ENCODE measurements at regions not wholly inside any gene's neighbourhood (a gene's known extent, or its start where the extent isn't known, plus 50 kb on each side); places are given as distances from the start of the nearest gene placed in this dataset.
A peak's percentile ranks its signal among the peaks of the same experiment; 100 is the strongest.
"Not testable (repeated sequence)": the region's sequence is repeated elsewhere in the genome, so short reads cannot be mapped to it uniquely, and the experiment has no call there.

GRCh38 chr2:156005531-156005930 lies 327.0 kb downstream of the NR4A2 start:
- DNase-seq (ENCODE audit: low read depth), result no peak

- DNase-seq (ENCODE audit: low read depth), result no peak
Observed at GRCh38 chr2:156004459-156004858, 328.1 kb downstream of the NR4A2 start.

GRCh38 chr2:156003780-156004179 lies 328.7 kb downstream of the NR4A2 start:
- no peak for DNase-seq (ENCODE audit: low read depth)

GRCh38 chr2:156001851-156002250 lies 330.7 kb downstream of the NR4A2 start:
- DNase-seq (ENCODE audit: low read depth), result no peak

GRCh38 chr2:155997538-155997937 lies 335.0 kb downstream of the NR4A2 start:
- no peak for DNase-seq (ENCODE audit: low read depth)

- DNase-seq (ENCODE audit: low read depth), result no peak
Observed at GRCh38 chr2:155994315-155994714, 338.2 kb downstream of the NR4A2 start.

GRCh38 chr2:155983845-155984244 lies 348.7 kb downstream of the NR4A2 start:
- no peak for DNase-seq (ENCODE audit: low read depth)

GRCh38 chr2:155982135-155982534 lies 350.4 kb downstream of the NR4A2 start:
- no peak for DNase-seq (ENCODE audit: low read depth)

- peak; percentile 15 for DNase-seq (ENCODE audit: low read depth)
Observed at GRCh38 chr2:155980941-155981560, 351.5 kb downstream of the NR4A2 start.

- DNase-seq (ENCODE audit: low read depth), result no peak
Observed at GRCh38 chr2:155975734-155976133, 356.8 kb downstream of the NR4A2 start.

GRCh38 chr2:155972916-155973315 lies 359.6 kb downstream of the NR4A2 start:
- no peak for DNase-seq (ENCODE audit: low read depth)

- not testable (repeated sequence) for DNase-seq (ENCODE audit: low read depth)
Observed at GRCh38 chr2:155966064-155966471, 366.5 kb downstream of the NR4A2 start.

- no peak for DNase-seq (ENCODE audit: low read depth)
Observed at GRCh38 chr2:155965415-155966063, 367.0 kb downstream of the NR4A2 start.

GRCh38 chr2:155961641-155962040 lies 370.9 kb downstream of the NR4A2 start:
- no peak for DNase-seq (ENCODE audit: low read depth)

- DNase-seq (ENCODE audit: low read depth), result no peak
Observed at GRCh38 chr2:155958834-155959233, 373.7 kb downstream of the NR4A2 start.

- DNase-seq (ENCODE audit: low read depth), result no peak
Observed at GRCh38 chr2:155947069-155947468, 385.5 kb downstream of the NR4A2 start.

GRCh38 chr2:155944218-155944617 lies 388.3 kb downstream of the NR4A2 start:
- no peak for DNase-seq (ENCODE audit: low read depth)

- no peak for DNase-seq (ENCODE audit: low read depth)
Observed at GRCh38 chr2:155930312-155930711, 402.2 kb downstream of the NR4A2 start.

GRCh38 chr2:155917380-155917779 lies 415.1 kb downstream of the NR4A2 start:
- DNase-seq (ENCODE audit: low read depth), result no peak

- DNase-seq (ENCODE audit: low read depth), result no peak
Observed at GRCh38 chr2:155913356-155913755, 419.2 kb downstream of the NR4A2 start.

GRCh38 chr2:155908567-155908966 lies 424.0 kb downstream of the NR4A2 start:
- DNase-seq (ENCODE audit: low read depth), result no peak

GRCh38 chr2:155907211-155907610 lies 425.3 kb downstream of the NR4A2 start:
- no peak for DNase-seq (ENCODE audit: low read depth)

GRCh38 chr2:155905657-155906056 lies 426.9 kb downstream of the NR4A2 start:
- DNase-seq (ENCODE audit: low read depth), result no peak

GRCh38 chr2:155904720-155905119 lies 427.8 kb downstream of the NR4A2 start:
- no peak for DNase-seq (ENCODE audit: low read depth)
